Liver (tissue), 8 donors: ENCODE measurements at regions not wholly inside any gene's neighbourhood (a gene's known extent, or its start where the extent isn't known, plus 50 kb on each side); places are given as distances from the start of the nearest gene placed in this dataset.

Experiments
- DNase-seq: peaks from one replicate; pipeline ENCODE4 v3.0.0-alpha.2; 2017; ENCODE audit warnings: low spot score
- H3K27ac ChIP-seq, 2 donors: one replicate each; pipeline ENCODE4 v1.7.0; 2013; ENCODE audit warnings: inconsistent platforms in 2 of 2, low read length in 2 of 2, control low read depth in 1 of 2, low read depth in 1 of 2, mild to moderate bottlenecking in 1 of 2
- H3K27me3 ChIP-seq, 4 donors: one replicate each; pipeline versions ENCODE4 v1.6.1 to v1.7.0; 2013; ENCODE audit warnings: low read length in 3 of 4, inconsistent platforms in 1 of 4, mild to moderate bottlenecking in 1 of 4, moderate library complexity in 1 of 4; ENCODE audit not compliant: control insufficient read depth in 4 of 4, insufficient read depth in 4 of 4
- H3K36me3 ChIP-seq, 4 donors: one replicate each; pipeline versions ENCODE4 v1.6.1 to v1.7.0; 2013; ENCODE audit warnings: low read length in 3 of 4, mild to moderate bottlenecking in 3 of 4, low read depth in 1 of 4, moderate library complexity in 1 of 4; ENCODE audit not compliant: control insufficient read depth in 4 of 4, insufficient read depth in 3 of 4
- H3K4me1 ChIP-seq, 4 donors: one replicate each; pipeline versions ENCODE4 v1.6.1 to v1.7.0; 2013; ENCODE audit warnings: low read length in 3 of 4, mild to moderate bottlenecking in 3 of 4, moderate library complexity in 1 of 4; ENCODE audit not compliant: control insufficient read depth in 4 of 4, insufficient read depth in 4 of 4
- H3K4me3 ChIP-seq, 3 donors: one replicate each; pipeline versions ENCODE4 v1.6.1 to v1.7.0; 2013; ENCODE audit warnings: low read length in 3 of 3, control low read depth in 1 of 3, low read depth in 1 of 3, mild to moderate bottlenecking in 1 of 3
- H3K9ac ChIP-seq, 2 donors: one replicate each; pipeline ENCODE4 v1.7.0; 2013; ENCODE audit warnings: low read length in 2 of 2, mild to moderate bottlenecking in 2 of 2, moderate library complexity in 2 of 2, control low read depth in 1 of 2, low read depth in 1 of 2
- H3K9me3 ChIP-seq, 4 donors: one replicate each; pipeline versions ENCODE4 v1.6.1 to v1.7.0; 2013; ENCODE audit warnings: low read length in 3 of 4; ENCODE audit not compliant: control insufficient read depth in 4 of 4
- ATF3 ChIP-seq: IDR thresholded peaks from 2 replicates; pipeline ENCODE4 v1.6.1; 2016; ENCODE audit warnings: antibody characterized with exemption
- EGR1 ChIP-seq, 2 donors: IDR thresholded peaks; 2 replicates each; pipeline ENCODE4 v1.6.1; 2016 to 2018; ENCODE audit warnings: antibody characterized with exemption in 2 of 2, low read depth in 2 of 2
- FOXA1 ChIP-seq: IDR thresholded peaks from 2 replicates; pipeline ENCODE4 v1.6.1; 2016; ENCODE audit warnings: antibody characterized with exemption
- FOXA2 ChIP-seq: IDR thresholded peaks from 2 replicates; pipeline ENCODE4 v1.6.1; 2016; ENCODE audit warnings: antibody characterized with exemption
- GABPA ChIP-seq, 2 donors: IDR thresholded peaks in 1 of 2; conservative IDR thresholded peaks in 1 of 2; 2 replicates each; pipeline ENCODE4 v1.6.1; 2016; ENCODE audit warnings: antibody characterized with exemption in 2 of 2, mild to moderate bottlenecking in 1 of 2, moderate library complexity in 1 of 2
- HNF4A ChIP-seq, 2 donors: conservative IDR thresholded peaks; 2 replicates each; pipeline ENCODE4 v1.6.1; 2016; ENCODE audit warnings: antibody characterized with exemption in 2 of 2, mild to moderate bottlenecking in 2 of 2
- HNF4G ChIP-seq: IDR thresholded peaks from 2 replicates; pipeline ENCODE4 v1.6.1; 2016; ENCODE audit warnings: antibody characterized with exemption
- JUND ChIP-seq, 2 donors: IDR thresholded peaks; 2 replicates each; pipeline ENCODE4 v1.6.1; 2016; ENCODE audit warnings: antibody characterized with exemption in 2 of 2
- MAX ChIP-seq: IDR thresholded peaks from 2 replicates; pipeline ENCODE4 v1.6.1; 2016; ENCODE audit warnings: antibody characterized with exemption
- NR2F2 ChIP-seq: IDR thresholded peaks from 2 replicates; pipeline ENCODE4 v1.6.1; 2016; ENCODE audit warnings: antibody characterized with exemption
- RAD21 ChIP-seq, 2 donors: IDR thresholded peaks; 2 replicates each; pipeline ENCODE4 v1.6.1; 2016; ENCODE audit warnings: antibody characterized with exemption in 2 of 2, mild to moderate bottlenecking in 2 of 2
- REST ChIP-seq: IDR thresholded peaks from 2 replicates; pipeline ENCODE4 v1.6.1; 2016; ENCODE audit warnings: antibody characterized with exemption, mild to moderate bottlenecking
- RXRA ChIP-seq, 2 donors: IDR thresholded peaks; 2 replicates each; pipeline ENCODE4 v1.6.1; 2017 to 2018; ENCODE audit warnings: antibody characterized with exemption in 2 of 2, mild to moderate bottlenecking in 1 of 2
- SP1 ChIP-seq: IDR thresholded peaks from 2 replicates; pipeline ENCODE4 v1.6.1; 2018; ENCODE audit warnings: antibody characterized with exemption, mild to moderate bottlenecking
- TAF1 ChIP-seq: conservative IDR thresholded peaks from 2 replicates; pipeline ENCODE4 v1.6.1; 2016; ENCODE audit warnings: antibody characterized with exemption, mild to moderate bottlenecking
- YY1 ChIP-seq: IDR thresholded peaks from 2 replicates; pipeline ENCODE4 v1.6.1; 2016; ENCODE audit warnings: antibody characterized with exemption, mild to moderate bottlenecking
- WGBS: extraction: QIAGEN DNeasy Blood & Tissue Kit; methylation state at CpG from one replicate; pipeline ENCODE4 v1.1.7; 2013; 5-methylcytosine and 5-hydroxymethylcytosine counted together
- TF ChIP-seq, protein P1 (sequence below): IDR thresholded peaks from 2 replicates; pipeline ENCODE4 v1.6.1; 2016; ENCODE audit warnings: antibody characterized with exemption
- TF ChIP-seq, protein P2 (sequence below): fragments of 150-350 bp; IDR thresholded peaks from 2 replicates; pipeline ENCODE4 v1.5.1; 2017; ENCODE audit warnings: improper control_type of control experiment, low read depth, low read length; ENCODE audit not compliant: missing input control
- donor health status: healthy.
- donor health status: healthy.
- donor health status: healthy.
- donor health status: healthy.
- donor health status: healthy.

GRCh38 chr6:168376811-168377483 is 57.4 kb upstream of the DACT2 start:
- no peak for TF ChIP-seq REST
- TF ChIP-seq SP1, result no peak
- no peak for TF ChIP-seq RXRA (IDR thresholded peaks at IDR 0.05)
- TF ChIP-seq, protein P1, sequence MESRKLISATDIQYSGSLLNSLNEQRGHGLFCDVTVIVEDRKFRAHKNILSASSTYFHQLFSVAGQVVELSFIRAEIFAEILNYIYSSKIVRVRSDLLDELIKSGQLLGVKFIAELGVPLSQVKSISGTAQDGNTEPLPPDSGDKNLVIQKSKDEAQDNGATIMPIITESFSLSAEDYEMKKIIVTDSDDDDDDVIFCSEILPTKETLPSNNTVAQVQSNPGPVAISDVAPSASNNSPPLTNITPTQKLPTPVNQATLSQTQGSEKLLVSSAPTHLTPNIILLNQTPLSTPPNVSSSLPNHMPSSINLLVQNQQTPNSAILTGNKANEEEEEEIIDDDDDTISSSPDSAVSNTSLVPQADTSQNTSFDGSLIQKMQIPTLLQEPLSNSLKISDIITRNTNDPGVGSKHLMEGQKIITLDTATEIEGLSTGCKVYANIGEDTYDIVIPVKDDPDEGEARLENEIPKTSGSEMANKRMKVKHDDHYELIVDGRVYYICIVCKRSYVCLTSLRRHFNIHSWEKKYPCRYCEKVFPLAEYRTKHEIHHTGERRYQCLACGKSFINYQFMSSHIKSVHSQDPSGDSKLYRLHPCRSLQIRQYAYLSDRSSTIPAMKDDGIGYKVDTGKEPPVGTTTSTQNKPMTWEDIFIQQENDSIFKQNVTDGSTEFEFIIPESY, result no peak
- no peak for TF ChIP-seq HNF4G
- TF ChIP-seq EGR1 (IDR thresholded peaks at IDR 0.05; ENCODE audit: low read depth in 2 of 2), result no peak
- TF ChIP-seq YY1, result no peak
- no peak for TF ChIP-seq TAF1
- Histone ChIP-seq H3K27me3 (peaks cover 0 to 5% (median 0%) of the 10 kb centered on the region in 4 donors), H3K36me3 (no peaks in the 10 kb centered on the region), H3K4me1 (no peaks in the 10 kb centered on the region), H3K27ac (no peak overlapping the region), H3K9me3 (no peaks in the 10 kb centered on the region), H3K9ac (no peak overlapping the region), H3K4me3 (no peak overlapping the region)
- no peak for DNase-seq
- 76% methylated on average over 19 of the region's 19 CpGs for WGBS

- Histone ChIP-seq H3K27ac (no peak overlapping the region), H3K4me1 (no peaks in the 10 kb centered on the region), H3K27me3 (peaks cover 0 to 5% (median 0%) of the 10 kb centered on the region in 4 donors), H3K9ac (no peak overlapping the region), H3K4me3 (no peak overlapping the region), H3K36me3 (no peaks in the 10 kb centered on the region), H3K9me3 (no peaks in the 10 kb centered on the region)
- 68% methylated on average over 17 of the region's 17 CpGs for WGBS
- TF ChIP-seq MAX, result no peak
- no peak for TF ChIP-seq JUND (IDR thresholded peaks at IDR 0.05)
- no peak for TF ChIP-seq EGR1 (IDR thresholded peaks at IDR 0.05; ENCODE audit: low read depth in 2 of 2)
- TF ChIP-seq, protein P2, sequence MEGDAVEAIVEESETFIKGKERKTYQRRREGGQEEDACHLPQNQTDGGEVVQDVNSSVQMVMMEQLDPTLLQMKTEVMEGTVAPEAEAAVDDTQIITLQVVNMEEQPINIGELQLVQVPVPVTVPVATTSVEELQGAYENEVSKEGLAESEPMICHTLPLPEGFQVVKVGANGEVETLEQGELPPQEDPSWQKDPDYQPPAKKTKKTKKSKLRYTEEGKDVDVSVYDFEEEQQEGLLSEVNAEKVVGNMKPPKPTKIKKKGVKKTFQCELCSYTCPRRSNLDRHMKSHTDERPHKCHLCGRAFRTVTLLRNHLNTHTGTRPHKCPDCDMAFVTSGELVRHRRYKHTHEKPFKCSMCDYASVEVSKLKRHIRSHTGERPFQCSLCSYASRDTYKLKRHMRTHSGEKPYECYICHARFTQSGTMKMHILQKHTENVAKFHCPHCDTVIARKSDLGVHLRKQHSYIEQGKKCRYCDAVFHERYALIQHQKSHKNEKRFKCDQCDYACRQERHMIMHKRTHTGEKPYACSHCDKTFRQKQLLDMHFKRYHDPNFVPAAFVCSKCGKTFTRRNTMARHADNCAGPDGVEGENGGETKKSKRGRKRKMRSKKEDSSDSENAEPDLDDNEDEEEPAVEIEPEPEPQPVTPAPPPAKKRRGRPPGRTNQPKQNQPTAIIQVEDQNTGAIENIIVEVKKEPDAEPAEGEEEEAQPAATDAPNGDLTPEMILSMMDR, result no peak
- TF ChIP-seq ATF3, result no peak
- TF ChIP-seq HNF4G, result no peak
- TF ChIP-seq RXRA (IDR thresholded peaks at IDR 0.05), result no peak
- no peak for TF ChIP-seq RAD21 (IDR thresholded peaks at IDR 0.05)
- no peak for TF ChIP-seq TAF1
- TF ChIP-seq, protein P1, result no peak
- TF ChIP-seq HNF4A (conservative IDR thresholded peaks at IDR 0.05), result no peak
- no peak for TF ChIP-seq FOXA2
- TF ChIP-seq YY1, result no peak
- TF ChIP-seq REST, result no peak
- TF ChIP-seq FOXA1, result no peak
- TF ChIP-seq SP1, result no peak
- no peak for TF ChIP-seq NR2F2
- TF ChIP-seq GABPA (IDR thresholded peaks at IDR 0.05 in 1 of 2, conservative IDR thresholded peaks at IDR 0.05 in 1 of 2), result no peak
- DNase-seq, result no peak
These were observed 57.9 kb upstream of the DACT2 start for GRCh38 chr6:168377484-168377855.
